HG03354 (cell line): ENCODE measurements at regions not wholly inside any gene's neighbourhood (a gene's known extent, or its start where the extent isn't known, plus 50 kb on each side); places are given as distances from the start of the nearest gene placed in this dataset.

Source experiments
- ATAC-seq: cut with Tn5 transposase; IDR thresholded peaks from one replicate; pipeline ENCODE4 v1.9.1; 2021; ENCODE audit warnings: mild to moderate bottlenecking; ENCODE audit not compliant: unreplicated experiment, poor library complexity, severe bottlenecking

DNA sequence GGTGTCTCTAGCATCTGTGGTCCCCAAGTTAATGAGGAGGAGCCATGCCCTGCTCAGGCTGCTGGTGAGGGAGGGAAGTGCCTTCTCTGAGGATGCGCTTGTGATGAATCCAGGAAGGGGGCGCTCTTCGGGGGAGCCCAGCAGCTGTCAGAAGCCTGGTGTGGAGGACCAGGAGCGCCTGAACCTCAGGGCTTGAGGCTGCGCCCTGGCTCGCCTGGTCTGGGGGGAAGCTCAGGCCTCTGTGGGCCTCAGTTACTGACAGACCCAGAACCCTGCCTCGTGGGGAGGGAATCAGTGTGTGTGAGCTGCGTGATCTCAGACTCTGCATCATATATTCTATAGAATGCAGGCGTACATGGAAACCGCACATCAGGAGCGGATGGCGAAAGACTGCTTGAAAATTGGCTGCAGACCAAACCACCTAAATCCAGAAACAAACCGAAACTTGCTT is 126.1 kb downstream of the SEC14L1 start:
- ATAC-seq, result no peak

DNA sequence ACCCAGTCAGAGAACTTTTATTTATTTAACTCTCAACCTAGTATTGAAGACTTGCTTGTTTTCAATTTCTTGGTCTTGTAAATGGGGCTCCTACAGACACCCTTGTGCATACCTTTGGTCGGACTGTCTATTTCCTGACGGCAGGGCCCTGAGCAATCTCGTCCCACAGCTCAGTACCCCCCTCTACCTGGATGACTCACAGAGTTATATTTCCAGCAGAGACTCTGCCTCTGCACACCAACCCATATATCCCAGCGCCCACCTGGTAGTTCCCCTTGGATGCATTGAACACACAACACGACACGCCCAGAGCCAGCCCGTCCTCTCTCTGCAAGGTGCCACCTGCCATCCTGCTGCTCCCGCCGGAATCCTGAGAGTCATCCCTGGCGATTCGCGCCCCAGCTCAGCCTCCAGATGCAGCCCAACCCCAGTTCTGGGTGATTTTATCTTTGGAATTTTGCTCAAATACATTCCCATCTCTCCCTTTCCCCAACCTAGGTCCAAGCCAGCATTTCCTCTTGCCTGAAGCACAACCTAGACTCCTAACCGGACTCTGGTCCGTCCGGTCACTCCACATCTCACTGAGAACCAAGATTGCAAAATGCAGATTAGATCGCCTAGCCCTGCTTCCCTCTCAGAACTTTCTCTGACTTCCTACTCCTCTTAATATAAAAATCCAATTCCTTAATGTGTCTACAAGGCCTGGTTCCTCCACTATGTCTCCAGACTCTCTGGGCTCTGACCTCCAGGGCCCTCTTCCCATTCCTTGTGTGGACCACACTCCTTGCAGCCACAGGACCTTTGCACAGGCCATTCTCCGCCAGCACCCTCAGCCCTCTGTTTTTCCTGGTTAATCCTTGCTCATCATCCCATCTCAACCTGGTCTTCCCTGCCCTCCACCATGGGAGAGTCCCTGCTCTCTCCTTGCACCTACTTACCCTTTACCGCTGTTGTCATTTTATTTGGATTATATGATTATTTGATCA is 129.2 kb downstream of the SEC14L1 start:
- ATAC-seq, result no peak

DNA sequence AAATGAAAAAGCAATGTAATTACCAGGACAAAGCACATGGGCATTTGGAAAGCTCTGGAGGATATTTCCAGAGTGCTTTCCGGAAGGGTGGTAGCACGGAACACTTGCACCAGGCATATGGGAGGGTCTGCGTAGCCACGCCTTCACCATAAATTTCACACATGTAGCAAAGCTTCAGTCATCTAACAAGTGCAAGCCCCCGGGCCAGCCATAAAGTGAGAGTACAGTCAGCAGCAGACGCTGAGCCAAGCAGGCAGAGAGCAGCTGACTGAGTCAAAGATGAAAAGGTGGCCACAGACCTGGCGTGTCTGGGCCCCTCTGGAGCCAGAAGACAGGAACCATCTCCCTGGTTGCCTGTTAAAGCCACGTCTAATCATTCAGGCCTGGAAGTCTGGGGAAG is 130.6 kb downstream of the SEC14L1 start:
- no peak for ATAC-seq

DNA sequence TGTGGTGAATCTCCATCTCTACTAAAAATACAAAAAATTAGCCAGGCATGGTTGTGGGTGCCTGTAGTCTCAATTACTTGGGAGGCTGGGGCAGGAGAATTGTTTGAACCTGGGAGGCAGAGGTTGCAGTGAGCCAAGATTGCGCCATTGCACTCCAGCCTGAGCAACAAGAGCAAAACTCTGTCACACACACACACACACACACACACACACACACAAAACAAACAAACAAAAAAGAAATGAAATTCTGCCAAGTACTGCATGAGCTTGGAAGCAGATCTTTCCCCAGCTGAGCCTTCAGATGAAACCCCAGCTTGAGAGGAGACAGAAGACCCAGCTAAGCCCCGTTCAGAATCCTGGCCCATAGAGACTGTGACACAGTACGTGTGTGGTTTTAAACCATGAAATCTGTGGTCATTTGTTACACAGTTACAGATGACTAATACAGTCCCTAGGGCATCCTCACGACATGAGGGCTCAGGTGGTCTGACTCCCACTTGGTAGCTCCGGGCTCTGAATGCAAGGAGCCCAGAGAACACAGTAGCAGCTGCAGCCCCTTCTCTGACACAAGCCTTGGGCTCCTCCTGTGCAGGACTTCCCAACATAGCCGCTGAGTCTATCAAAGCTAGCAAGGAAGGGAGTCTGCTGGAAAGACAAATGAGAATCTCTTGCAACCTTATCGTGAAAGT is 132.8 kb downstream of the SEC14L1 start:
- ATAC-seq, result no peak

DNA sequence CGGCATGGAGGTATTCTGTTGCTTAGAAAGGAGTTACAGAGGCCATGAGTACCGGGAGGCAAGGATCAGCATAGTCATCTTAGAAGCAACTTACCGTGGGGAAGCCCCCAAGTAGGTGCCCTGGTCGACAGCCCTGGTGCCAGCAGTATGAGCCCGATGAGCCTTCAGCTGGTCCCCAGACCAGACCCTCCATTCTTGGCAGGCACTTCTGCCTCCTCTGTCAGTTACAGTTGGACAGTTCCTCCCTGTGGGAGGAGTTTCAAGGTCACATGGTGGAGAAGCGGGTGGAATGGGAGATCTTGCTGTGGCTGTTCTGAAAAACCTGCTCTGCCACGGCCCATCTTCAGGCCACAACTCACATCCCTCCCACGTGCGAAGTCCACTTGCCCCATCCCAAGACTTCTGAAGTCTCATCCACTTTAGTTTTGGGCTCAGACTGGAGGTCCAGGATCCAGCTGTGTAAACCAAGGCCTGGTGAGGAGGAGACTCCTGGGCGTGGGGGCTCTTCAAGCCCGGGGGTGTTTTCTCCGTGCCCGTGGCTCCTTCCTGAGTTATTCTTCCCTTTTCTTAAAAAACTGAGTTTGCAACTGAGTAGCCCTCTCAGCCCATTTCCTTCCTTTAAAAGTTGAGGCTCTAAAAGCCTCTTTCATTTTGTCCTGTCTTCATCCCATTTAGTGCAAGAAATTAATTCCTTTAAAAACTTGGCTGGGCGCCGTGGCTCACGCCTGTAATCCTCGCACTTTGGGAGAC is 133.5 kb downstream of the SEC14L1 start:
- no peak for ATAC-seq

DNA sequence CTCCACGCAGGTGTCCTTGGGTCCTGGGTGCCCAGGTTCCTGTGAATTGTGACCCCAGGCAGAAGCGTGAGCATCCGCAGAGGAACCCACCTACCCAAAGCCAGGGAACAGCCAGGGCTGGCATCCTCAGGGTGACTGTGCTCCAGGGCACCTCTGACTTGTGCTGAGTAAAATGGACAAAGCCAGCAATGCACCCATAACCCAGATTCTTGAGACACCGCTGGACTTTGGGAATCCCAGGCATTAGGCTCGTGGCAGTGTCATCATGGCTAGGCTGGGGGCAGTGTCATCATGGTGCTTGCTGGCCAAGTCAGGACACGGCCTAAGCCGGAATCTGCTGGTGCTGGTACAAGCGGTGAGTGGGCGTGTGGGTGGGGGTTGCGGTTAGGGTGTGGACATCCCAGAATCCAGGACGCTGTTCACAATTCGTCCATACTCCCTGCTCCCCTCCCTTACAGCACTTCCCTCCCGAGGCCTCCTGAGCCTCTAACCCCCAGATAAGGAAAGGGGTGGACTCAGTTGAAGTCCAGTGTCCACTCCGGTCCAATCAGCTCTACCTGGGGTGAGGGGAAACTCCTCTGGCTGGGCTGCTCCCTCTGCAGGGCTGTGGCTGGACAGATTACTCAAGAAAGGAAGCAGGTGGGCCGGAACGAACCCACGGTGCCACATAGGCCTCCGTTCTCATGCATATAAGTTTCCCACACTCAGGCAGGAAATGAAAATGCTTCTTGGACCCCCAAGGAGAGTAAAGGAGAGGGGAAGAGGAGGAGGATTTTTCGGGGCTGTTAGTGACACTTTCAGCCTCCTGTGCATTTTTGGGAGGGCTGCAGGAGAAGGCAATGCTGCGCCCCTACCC is 138.9 kb downstream of the SEC14L1 start:
- no peak for ATAC-seq

DNA sequence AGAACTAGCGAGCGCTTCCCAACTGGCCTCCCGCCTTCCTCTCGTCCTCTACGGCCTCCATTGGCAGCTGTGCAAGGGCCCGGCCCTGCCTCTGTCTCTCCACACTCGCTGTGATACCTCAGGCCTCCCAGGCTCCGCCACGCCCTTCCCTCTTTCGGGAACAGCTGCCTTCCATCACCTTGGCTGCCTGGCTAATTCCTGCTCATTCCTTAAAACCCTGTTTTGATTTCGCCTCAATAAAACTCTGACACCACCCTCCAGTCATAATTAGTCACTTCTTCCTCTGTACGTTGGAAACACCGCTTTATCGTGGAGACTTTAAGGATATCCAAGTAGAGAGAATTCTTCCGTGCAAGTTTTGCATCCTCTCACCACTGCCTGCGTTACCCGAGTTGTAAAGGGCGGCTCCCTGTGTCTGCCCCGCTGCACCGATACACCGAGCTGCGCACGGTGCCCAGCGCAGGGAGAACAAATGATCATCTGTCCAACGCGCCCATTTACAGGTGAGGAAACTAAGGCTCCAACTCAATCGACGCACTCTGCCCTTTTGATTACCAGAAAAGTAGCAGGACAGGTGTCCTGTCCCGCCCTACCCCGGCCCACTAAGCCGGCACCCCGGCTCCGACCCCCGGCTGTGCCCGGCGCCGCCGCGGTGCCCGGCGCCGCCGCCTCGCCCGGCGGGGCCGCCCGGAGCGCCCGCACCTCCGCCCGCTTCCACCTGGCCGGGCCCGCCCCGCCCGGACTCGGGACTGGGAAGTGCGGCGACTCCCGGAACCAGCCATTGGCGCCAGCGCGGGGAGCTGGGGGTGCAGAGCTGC is 139.7 kb downstream of the SEC14L1 start:
- no peak for ATAC-seq

DNA sequence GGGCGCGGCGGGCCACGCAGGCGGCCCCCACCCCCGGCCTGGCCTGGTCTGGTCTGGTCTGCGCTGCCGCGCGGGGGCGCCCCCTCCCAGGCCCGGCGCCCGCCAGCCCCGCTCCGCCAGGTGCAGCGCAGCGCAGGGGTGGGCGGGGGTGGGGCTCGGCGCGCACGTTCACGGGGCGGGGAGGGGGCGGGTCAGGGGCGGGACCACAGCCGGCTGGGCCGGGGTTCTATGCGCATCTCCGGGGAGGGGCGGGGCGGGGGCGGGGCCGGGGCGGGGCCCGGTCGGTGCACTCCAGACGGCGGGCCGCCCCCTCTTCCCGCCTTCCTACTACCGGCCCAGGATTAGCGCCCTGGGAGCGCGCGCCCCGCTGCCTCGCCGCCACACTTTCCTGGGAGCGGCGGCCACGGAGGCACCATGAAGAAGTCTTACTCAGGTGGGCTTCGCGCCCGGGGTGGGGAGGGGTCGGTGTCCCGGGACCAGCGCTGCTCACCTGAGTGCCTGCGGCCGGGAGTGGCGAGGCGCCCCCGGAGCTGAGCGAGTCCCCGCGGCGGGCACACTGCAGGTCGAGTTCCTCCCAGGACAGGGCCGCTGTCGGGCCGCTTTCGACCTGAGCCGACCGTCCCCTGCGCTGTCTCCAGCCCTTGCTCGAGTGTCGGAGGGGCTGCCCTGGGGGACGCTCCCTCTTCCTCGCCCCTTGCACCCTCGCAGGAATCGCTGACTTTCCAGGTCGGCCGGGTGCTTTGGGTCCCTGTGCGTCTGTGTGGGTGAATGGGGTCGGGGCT is 140.5 kb downstream of the SEC14L1 start:
- ATAC-seq, result peak; percentile 73

DNA sequence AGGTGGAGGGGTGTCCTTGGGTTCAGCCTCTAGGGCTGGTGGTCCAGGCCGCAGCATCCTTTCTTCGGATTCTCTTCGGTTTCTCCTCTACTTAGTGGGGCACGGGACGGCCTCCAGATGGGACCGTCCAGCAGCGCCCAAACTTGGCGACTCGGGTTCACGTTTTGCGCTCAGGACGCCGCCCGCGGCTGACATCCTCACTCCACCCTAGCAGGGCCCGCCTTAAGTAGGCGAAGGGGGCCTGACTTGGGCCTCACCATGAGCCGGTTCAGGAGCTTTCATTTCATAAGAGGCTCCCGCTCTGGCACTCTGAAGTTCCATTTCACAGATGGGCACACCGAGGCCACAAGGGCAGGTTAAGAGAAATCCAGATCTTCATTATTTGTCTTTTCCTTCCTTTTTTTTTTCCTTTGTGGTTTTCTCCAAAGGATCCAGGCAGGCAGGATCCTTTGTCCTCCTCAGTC is 141.2 kb downstream of the SEC14L1 start:
- peak; percentile 2 for ATAC-seq

DNA sequence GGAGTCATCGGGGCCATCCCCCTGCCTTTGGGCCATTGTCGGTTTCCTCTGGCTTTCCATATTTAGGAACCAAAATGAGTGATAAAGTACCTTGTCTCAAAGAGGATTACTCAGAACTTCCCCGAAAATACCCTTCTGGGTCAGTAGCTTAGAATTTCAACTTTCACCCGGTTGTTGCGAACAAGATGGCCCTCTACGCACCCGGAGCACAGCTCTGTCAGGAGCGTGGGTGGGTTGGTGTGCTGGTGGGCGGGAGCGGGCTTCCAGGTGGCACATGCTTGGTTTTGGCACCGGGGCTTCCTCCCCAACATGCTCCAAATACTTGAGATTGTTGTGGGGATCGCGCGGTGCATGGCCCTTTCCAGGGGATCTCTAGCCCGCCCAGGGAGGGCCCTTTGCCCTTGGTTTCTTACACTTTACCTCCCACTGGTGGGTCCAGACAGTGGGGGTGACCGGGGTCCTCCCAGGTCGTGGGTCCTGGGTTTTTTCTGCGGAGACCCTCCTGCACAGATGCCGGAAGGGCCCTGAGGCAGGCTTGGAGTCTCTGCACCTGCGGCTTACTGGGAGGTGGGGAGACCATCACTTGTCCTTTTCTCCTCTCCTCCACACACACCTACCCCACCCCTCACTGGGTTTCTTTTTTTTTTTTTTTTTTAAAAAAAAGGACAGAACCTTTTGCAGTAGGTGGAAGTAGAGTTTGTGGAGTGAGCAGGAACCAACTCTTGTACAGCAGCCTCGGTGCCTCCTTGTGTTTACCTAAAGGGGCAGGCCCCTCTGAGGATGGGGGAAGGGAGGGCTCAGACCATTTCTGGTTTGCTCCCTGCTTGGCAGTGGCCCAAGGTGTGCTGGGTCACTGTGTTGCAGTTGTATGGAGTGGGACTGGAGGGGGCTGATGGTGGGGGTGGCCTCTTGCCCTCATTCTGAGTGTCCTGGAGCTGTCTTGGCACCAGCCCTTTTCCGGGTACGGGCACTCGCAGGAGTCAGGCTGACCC is 142.1 kb downstream of the SEC14L1 start:
- ATAC-seq, result no peak

DNA sequence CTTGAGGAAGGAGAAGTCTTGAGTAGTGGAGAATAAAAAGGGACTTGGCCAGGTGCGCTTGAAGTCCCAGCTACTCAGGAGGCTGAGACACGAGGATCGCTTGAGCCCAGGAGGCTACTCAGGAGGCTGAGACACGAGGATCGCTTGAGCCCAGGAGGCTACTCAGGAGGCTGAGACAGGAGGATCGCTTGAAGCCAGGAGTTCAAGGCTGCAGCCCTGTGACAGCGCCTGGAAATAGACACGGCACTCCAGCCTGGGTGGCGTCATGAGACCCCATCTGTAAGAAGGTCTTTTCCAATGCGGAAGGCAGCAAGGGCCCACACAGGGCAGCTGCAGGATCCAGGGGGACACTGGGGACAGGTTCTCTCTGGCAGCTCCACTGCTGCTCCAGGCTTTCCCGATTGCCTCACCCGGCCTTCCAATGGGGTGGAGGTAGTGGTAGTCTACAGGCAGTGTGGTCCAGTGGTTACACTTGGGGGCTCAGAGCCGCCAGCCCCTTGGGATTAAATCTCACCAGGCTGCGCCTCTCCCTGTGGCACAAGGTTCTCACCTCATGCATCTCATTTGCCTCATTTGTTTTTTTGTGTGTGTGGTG is 143.4 kb downstream of the SEC14L1 start:
- no peak for ATAC-seq

DNA sequence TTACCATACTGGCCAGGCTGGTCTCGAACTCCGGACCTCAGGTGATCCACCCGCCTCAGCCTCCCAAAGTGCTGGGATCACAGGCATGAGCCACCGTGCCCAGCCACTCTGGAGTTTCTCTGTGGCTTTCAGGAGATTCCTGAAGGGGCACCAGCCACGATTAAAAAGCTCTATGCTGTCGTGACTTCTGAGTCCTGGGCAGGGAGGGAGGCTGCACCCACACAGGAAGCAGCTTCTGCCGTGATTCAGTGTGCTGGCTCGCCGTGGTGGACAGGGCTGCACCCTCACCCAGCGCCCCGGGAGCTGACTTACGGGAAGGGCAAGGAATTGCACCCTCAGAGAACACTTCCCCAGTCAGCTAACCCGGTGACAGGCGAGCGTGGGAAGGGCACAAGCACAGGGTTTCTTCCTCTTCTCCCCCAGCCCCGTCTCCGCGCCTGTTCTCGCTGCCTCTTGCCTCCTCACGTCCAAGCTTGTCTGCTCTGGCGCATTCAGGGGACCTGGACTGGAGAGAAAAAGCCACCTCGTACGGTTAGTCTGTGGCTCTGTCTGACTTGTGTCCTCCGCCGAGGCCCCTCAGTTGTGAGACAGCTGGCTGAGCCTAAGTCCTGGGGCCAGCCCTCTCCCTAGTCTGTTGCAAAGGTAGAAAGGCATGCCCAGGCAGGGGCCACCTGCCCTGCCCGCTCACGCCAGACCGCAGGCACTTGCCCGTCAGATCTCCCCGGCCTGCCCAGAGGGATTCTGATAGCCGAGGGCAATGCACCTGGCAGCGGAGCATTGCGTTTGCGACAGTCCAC is 145.0 kb downstream of the SEC14L1 start:
- no peak for ATAC-seq

DNA sequence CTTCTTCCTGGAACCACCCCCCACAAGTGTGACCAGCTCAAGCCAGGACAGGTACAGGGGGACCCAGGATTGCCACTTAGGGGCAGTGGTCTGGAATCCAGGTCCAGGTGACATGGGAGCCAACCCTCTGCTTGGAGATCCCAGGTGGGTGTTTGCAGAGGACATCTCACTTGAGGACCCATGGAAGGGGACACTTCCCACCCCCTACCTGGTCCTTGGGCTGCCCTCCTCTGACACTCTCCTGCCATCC is 145.5 kb downstream of the SEC14L1 start:
- no peak for ATAC-seq

DNA sequence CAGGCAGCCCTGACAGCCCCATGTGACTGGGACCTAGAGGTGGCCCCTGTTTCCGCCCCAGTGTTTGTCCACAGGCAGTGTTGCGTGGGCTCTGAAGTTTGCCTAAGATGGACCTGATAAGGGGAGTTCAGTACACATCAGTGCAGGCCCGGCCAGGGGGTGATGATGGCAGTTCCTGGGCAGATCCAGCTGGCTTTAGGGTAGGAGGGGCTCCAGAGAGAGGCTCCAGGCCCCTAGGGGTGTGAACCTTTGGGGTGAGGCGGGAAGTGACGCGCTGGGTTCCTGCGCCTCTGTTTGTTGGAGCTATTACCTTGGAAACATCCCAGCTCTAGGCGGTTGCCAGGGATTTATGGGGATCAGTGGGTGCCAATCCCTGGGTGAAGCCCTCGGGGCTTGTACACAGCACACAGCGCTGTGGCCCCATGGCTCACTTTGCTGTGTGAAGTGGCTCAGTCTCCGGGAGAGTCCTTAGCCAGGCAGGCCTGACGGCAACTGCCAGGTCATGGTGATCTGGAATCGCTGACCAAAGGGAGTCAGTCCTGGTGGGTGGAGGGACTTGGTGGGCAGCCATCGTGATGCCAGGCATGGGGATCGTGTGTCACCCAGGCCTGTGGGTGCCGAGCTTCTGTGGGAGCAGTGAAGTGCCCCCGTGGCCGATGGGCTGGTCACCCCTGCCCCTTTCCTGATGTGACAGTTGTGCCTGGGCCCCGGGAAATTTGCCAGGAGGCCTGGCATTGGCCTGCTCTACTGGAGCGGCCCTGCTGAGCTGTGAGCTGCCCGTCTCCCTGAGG is 146.1 kb downstream of the SEC14L1 start:
- no peak for ATAC-seq
